ENCODE measurements at regions not wholly inside any gene's neighbourhood (a gene's known extent, or its start where the extent isn't known, plus 50 kb on each side); places are given as distances from the start of the nearest gene placed in this dataset.

- no peak for ATAC-seq
- no peaks in the 10 kb centered on the region for H3K27me3 Mint-ChIP-seq (ENCODE audit: low read depth in 2 of 2)
- Histone ChIP-seq H3K9me3 (ENCODE audit: control insufficient read depth, insufficient read depth, low read length) (peaks cover 7% of the 10 kb centered on the region), H3K27ac (ENCODE audit: low read length) (no peak overlapping the region), H3K4me3 (ENCODE audit: low read length) (no peak overlapping the region), H3K4me1 (ENCODE audit: control insufficient read depth, insufficient read depth, low read length) (no peaks in the 10 kb centered on the region), H3K36me3 (ENCODE audit: control insufficient read depth, insufficient read depth, low read length) (no peaks in the 10 kb centered on the region), H3K27me3 (ENCODE audit: control insufficient read depth, insufficient read depth, low read length) (no peaks in the 10 kb centered on the region)
- peaks cover 10 to 28% of the 10 kb centered on the region in 2 donors for H3K9me3 Mint-ChIP-seq
- H3K4me1 Mint-ChIP-seq, result no peaks in the 10 kb centered on the region
- intact Hi-C loops (cut with micrococcal nuclease), result no loop called here
- TF ChIP-seq CTCF (IDR thresholded peaks at IDR 0.05), result no peak
- 88% methylated on average over 5 of the region's 5 CpGs for WGBS (ENCODE audit: insufficient coverage)
- H3K27ac Mint-ChIP-seq, result no peak overlapping the region
- no peak for DNase-seq
- H3K4me3 Mint-ChIP-seq, result no peak overlapping the region
- H3K36me3 Mint-ChIP-seq, result peaks cover 11% of the 10 kb centered on the region
These were observed 480.8 kb upstream of the FAT1 start for GRCh38 chr4:187204389-187204918.

GRCh38 chr4:187207931-187208330 is 484.3 kb upstream of the FAT1 start:
- Mint-ChIP-seq H3K4me3 (no peak overlapping the region), H3K9me3 (peaks cover 20 to 37% of the 10 kb centered on the region in 2 donors), H3K4me1 (no peaks in the 10 kb centered on the region), H3K27ac (no peak overlapping the region), H3K36me3 (peaks cover 20% of the 10 kb centered on the region), H3K27me3 (ENCODE audit: low read depth in 2 of 2) (no peaks in the 10 kb centered on the region)
- no peak for TF ChIP-seq CTCF (IDR thresholded peaks at IDR 0.05)
- no peak overlapping the region for H3K27ac ChIP-seq (ENCODE audit: low read length)
- DNase-seq, result no peak
- H3K36me3 ChIP-seq (ENCODE audit: control insufficient read depth, insufficient read depth, low read length), result no peaks in the 10 kb centered on the region
- intact Hi-C loops (cut with micrococcal nuclease), result no loop called here
- no peaks in the 10 kb centered on the region for H3K27me3 ChIP-seq (ENCODE audit: control insufficient read depth, insufficient read depth, low read length)
- no peak overlapping the region for H3K4me3 ChIP-seq (ENCODE audit: low read length)
- H3K4me1 ChIP-seq (ENCODE audit: control insufficient read depth, insufficient read depth, low read length), result no peaks in the 10 kb centered on the region
- 93% methylated on average over 3 of the region's 3 CpGs for WGBS (ENCODE audit: insufficient coverage)
- no peak for ATAC-seq
- peaks cover 12% of the 10 kb centered on the region for H3K9me3 ChIP-seq (ENCODE audit: control insufficient read depth, insufficient read depth, low read length)

- no peak overlapping the region for H3K4me3 Mint-ChIP-seq
- peaks cover 22 to 38% of the 10 kb centered on the region in 2 donors for H3K9me3 Mint-ChIP-seq
- H3K4me3 ChIP-seq (ENCODE audit: low read length), result no peak overlapping the region
- H3K4me1 ChIP-seq (ENCODE audit: control insufficient read depth, insufficient read depth, low read length), result no peaks in the 10 kb centered on the region
- TF ChIP-seq CTCF (IDR thresholded peaks at IDR 0.05), result no peak
- no peaks in the 10 kb centered on the region for H3K36me3 ChIP-seq (ENCODE audit: control insufficient read depth, insufficient read depth, low read length)
- intact Hi-C loops (cut with micrococcal nuclease), result no loop called here
- no peak overlapping the region for H3K27ac Mint-ChIP-seq
- no peaks in the 10 kb centered on the region for H3K27me3 Mint-ChIP-seq (ENCODE audit: low read depth in 2 of 2)
- ATAC-seq (no peak), DNase-seq (no peak)
- peaks cover 16% of the 10 kb centered on the region for H3K9me3 ChIP-seq (ENCODE audit: control insufficient read depth, insufficient read depth, low read length)
- 78% methylated on average over 2 of the region's 2 CpGs for WGBS (ENCODE audit: insufficient coverage)
- H3K27ac ChIP-seq (ENCODE audit: low read length), result no peak overlapping the region
- H3K36me3 Mint-ChIP-seq, result peaks cover 20% of the 10 kb centered on the region
- no peaks in the 10 kb centered on the region for H3K4me1 Mint-ChIP-seq
- no peaks in the 10 kb centered on the region for H3K27me3 ChIP-seq (ENCODE audit: control insufficient read depth, insufficient read depth, low read length)
These were observed 485.0 kb upstream of the FAT1 start for GRCh38 chr4:187208651-187209050.

- H3K4me3 Mint-ChIP-seq, result no peak overlapping the region
- 91% methylated on average over 9 of the region's 11 CpGs for WGBS (ENCODE audit: insufficient coverage)
- H3K27ac ChIP-seq (ENCODE audit: low read length), result no peak overlapping the region
- H3K4me3 ChIP-seq (ENCODE audit: low read length), result no peak overlapping the region
- DNase-seq (no peak), ATAC-seq (no peak)
- no peaks in the 10 kb centered on the region for H3K27me3 ChIP-seq (ENCODE audit: control insufficient read depth, insufficient read depth, low read length)
- H3K27ac Mint-ChIP-seq, result no peak overlapping the region
- no peaks in the 10 kb centered on the region for H3K4me1 Mint-ChIP-seq
- TF ChIP-seq CTCF (IDR thresholded peaks at IDR 0.05), result no peak
- peaks cover 20% of the 10 kb centered on the region for H3K36me3 Mint-ChIP-seq
- intact Hi-C loops (cut with micrococcal nuclease), result no loop called here
- peaks cover 20 to 36% of the 10 kb centered on the region in 2 donors for H3K9me3 Mint-ChIP-seq
- no peaks in the 10 kb centered on the region for H3K27me3 Mint-ChIP-seq (ENCODE audit: low read depth in 2 of 2)
- peaks cover 13% of the 10 kb centered on the region for H3K9me3 ChIP-seq (ENCODE audit: control insufficient read depth, insufficient read depth, low read length)
- no peaks in the 10 kb centered on the region for H3K36me3 ChIP-seq (ENCODE audit: control insufficient read depth, insufficient read depth, low read length)
- H3K4me1 ChIP-seq (ENCODE audit: control insufficient read depth, insufficient read depth, low read length), result no peaks in the 10 kb centered on the region
These were observed 486.4 kb upstream of the FAT1 start for GRCh38 chr4:187209921-187210613.
